Naive thymus-derived CD4-positive, alpha-beta T cell (primary cell): ENCODE measurements at regions not wholly inside any gene's neighbourhood (a gene's known extent, or its start where the extent isn't known, plus 50 kb on each side); places are given as distances from the start of the nearest gene placed in this dataset.
A peak's percentile ranks its signal among the peaks of the same experiment; 100 is the strongest.

ENCODE experiments used
- ATAC-seq: fragments of 150-1000 bp; cut with Tn5 transposase; 2 replicates; pipeline ENCODE4 v1.10.0; 2021; ENCODE audit warnings: mild to moderate bottlenecking, moderate library complexity
- CTCF ChIA-PET: fragments of 350-600 bp; sonication (Branson Sonifier 250); formaldehyde crosslinking; loops from one replicate; lab custom pipeline; 2021; ENCODE audit warnings: antibody characterized with exemption; lab: Charles Lee
- POLR2A ChIA-PET: fragments of 350-600 bp; sonication (Branson Sonifier 250); formaldehyde crosslinking; loops from one replicate; lab custom pipeline; 2021; ENCODE audit warnings: antibody characterized with exemption, inconsistent platforms; lab: Charles Lee
- DNase-seq, 9 donors: peaks; one replicate each; pipeline versions ENCODE4 v3.0.0 to v3.0.0-alpha.2; 2020 to 2022; ENCODE audit warnings: mixed read lengths in 1 of 9
- H3K27ac ChIP-seq: one replicate; pipeline ENCODE4 v1.7.0; 2013; ENCODE audit warnings: mild to moderate bottlenecking, low read depth, low read length, moderate library complexity
- H3K27me3 ChIP-seq, 2 donors: one replicate each; pipeline ENCODE4 v1.7.0; 2013; ENCODE audit warnings: low read length in 2 of 2, mild to moderate bottlenecking in 2 of 2, moderate library complexity in 2 of 2; ENCODE audit not compliant: control insufficient read depth in 2 of 2, insufficient read depth in 2 of 2
- H3K36me3 ChIP-seq, 3 experiments: 1 replicate in 2 of 3; 2 replicates in 1 of 3; pipeline ENCODE4 v1.7.0; 2013; ENCODE audit warnings: low read length in 3 of 3, mild to moderate bottlenecking in 3 of 3, moderate library complexity in 1 of 3; ENCODE audit not compliant: insufficient read depth in 3 of 3, control insufficient read depth in 2 of 3
- H3K4me1 ChIP-seq, 2 donors: one replicate each; pipeline ENCODE4 v1.7.0; 2013; ENCODE audit warnings: low read length in 2 of 2, mild to moderate bottlenecking in 2 of 2, moderate library complexity in 1 of 2; ENCODE audit not compliant: control insufficient read depth in 2 of 2, insufficient read depth in 2 of 2
- H3K4me3 ChIP-seq: 2 replicates; pipeline ENCODE4 v1.7.0; 2013; ENCODE audit warnings: mild to moderate bottlenecking, low read length
- H3K9me3 ChIP-seq, 3 experiments: 1 replicate in 2 of 3; 2 replicates in 1 of 3; pipeline ENCODE4 v1.7.0; 2013; ENCODE audit warnings: low read length in 3 of 3; ENCODE audit not compliant: control insufficient read depth in 2 of 3
- H3K27ac Mint-ChIP-seq, 9 donors: one replicate each; pipeline ENCODE4 v1.8.0; 2020 to 2022; ENCODE audit warnings: mixed read lengths in 9 of 9, mild to moderate bottlenecking in 8 of 9, moderate library complexity in 5 of 9, inconsistent platforms in 2 of 9
- H3K27me3 Mint-ChIP-seq, 5 donors: one replicate each; pipeline ENCODE4 v1.8.0; 2021 to 2022; ENCODE audit warnings: mixed read lengths in 5 of 5, mild to moderate bottlenecking in 1 of 5
- H3K36me3 Mint-ChIP-seq, 5 donors: one replicate each; pipeline ENCODE4 v1.8.0; 2020 to 2022; ENCODE audit warnings: mixed read lengths in 5 of 5, mild to moderate bottlenecking in 3 of 5, inconsistent platforms in 1 of 5
- H3K4me1 Mint-ChIP-seq, 7 donors: one replicate each; pipeline ENCODE4 v1.8.0; 2020 to 2022; ENCODE audit warnings: mixed read lengths in 7 of 7, mild to moderate bottlenecking in 3 of 7, inconsistent platforms in 1 of 7
- H3K4me3 Mint-ChIP-seq, 10 donors: one replicate each; pipeline ENCODE4 v1.8.0; 2020 to 2022; ENCODE audit warnings: mild to moderate bottlenecking in 10 of 10, mixed read lengths in 10 of 10, moderate library complexity in 6 of 10, inconsistent platforms in 2 of 10
- H3K9me3 Mint-ChIP-seq, 11 donors: one replicate each; pipeline ENCODE4 v1.8.0; 2020 to 2022; ENCODE audit warnings: mixed read lengths in 11 of 11, mild to moderate bottlenecking in 4 of 11, inconsistent platforms in 1 of 11, moderate library complexity in 1 of 11
- intact Hi-C, 2 donors: fragments of 100-400 bp; cut with micrococcal nuclease; formaldehyde crosslinking; loops; one replicate each; pipeline ENCODE4 v1.15.1; 2023

- H3K36me3 ChIP-seq: no peaks in the 10 kb centered on the region
- no peak overlapping the region for H3K4me3 Mint-ChIP-seq
- ATAC-seq (no peak), DNase-seq (no peak)
- peaks cover 0 to 3% (median 0%) of the 10 kb centered on the region in 7 donors for H3K4me1 Mint-ChIP-seq
- no peaks in the 10 kb centered on the region for H3K9me3 ChIP-seq
- no peaks in the 10 kb centered on the region for H3K36me3 Mint-ChIP-seq
- POLR2A ChIA-PET: no interaction called here
- intact Hi-C loops: no loop called here
- peaks cover 0 to 1% (median 0%) of the 10 kb centered on the region in 11 donors for H3K9me3 Mint-ChIP-seq
- no peaks in the 10 kb centered on the region for H3K4me1 ChIP-seq
- no peak overlapping the region for H3K27ac ChIP-seq
- peaks cover 10 to 35% (median 27%) of the 10 kb centered on the region in 5 donors for H3K27me3 Mint-ChIP-seq
- H3K27me3 ChIP-seq: no peaks in the 10 kb centered on the region
- no peak overlapping the region for H3K4me3 ChIP-seq
- H3K27ac Mint-ChIP-seq: peak overlapping the region in 1 of 9 donors; percentile 71
- CTCF ChIA-PET: interaction anchor here (1.2 kb wide), 1 partner anchor 47 kb away, joined by 4 read pairs; no protein-coding TSS in a partner anchor
Observed at GRCh38 chr1:112322018-112322417, 74.0 kb upstream of the CTTNBP2NL start.

DNA sequence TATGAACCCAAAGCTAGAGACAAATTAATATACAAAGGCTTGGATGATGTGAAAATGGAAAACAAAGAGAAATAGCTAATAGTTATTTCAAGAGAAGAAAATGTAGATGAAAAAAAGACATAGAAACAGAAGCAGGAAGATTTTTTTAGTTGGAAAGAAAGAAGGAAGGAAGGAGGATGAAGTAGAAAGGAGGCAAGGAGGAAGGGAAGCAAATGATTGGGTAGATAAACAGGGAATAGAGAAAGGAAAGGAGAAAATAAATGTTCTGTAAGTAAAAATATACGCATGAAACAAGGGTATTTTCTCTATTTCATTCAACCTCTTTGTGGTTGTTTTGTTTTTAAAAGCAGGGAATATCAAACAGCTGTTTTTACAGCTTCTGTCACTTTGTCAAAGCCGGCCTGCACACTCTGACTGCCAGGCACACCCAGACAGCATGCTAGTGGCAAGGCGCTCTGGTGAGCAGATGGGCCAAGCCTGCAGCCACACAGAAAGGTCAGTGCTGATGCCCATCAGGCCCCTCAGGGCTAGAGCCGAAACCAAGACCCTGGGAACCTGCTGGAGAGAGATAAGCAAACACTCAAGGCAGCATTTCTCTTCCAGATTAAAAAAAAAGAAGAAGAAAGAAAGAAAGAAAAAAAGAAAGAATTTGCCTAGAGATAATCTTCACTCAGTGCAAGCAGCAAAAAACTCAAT lies 72.9 kb upstream of the CTTNBP2NL start:
- Mint-ChIP-seq H3K4me1 (peaks cover 0 to 3% (median 0%) of the 10 kb centered on the region in 7 donors), H3K9me3 (peaks cover 0 to 1% (median 0%) of the 10 kb centered on the region in 11 donors), H3K4me3 (no peak overlapping the region), H3K36me3 (no peaks in the 10 kb centered on the region), H3K27me3 (peaks cover 10 to 35% (median 31%) of the 10 kb centered on the region in 5 donors), H3K27ac (no peak overlapping the region)
- no peak overlapping the region for H3K27ac ChIP-seq
- ChIA-PET POLR2A (no interaction called here), CTCF (interaction anchor here (0.9 to 1.2 kb wide), 2 partner anchors 46 to 67 kb away, joined by 3 to 4 read pairs; no protein-coding TSS in a partner anchor)
- ATAC-seq (no peak), DNase-seq (no peak)
- intact Hi-C loops: no loop called here
- no peaks in the 10 kb centered on the region for H3K27me3 ChIP-seq
- no peak overlapping the region for H3K4me3 ChIP-seq
- no peaks in the 10 kb centered on the region for H3K36me3 ChIP-seq
- H3K9me3 ChIP-seq: no peaks in the 10 kb centered on the region
- no peaks in the 10 kb centered on the region for H3K4me1 ChIP-seq

- CTCF ChIA-PET: no interaction called here
- no peaks in the 10 kb centered on the region for H3K4me1 Mint-ChIP-seq
Observed at GRCh38 chr1:112325504-112325903, 70.5 kb upstream of the CTTNBP2NL start.

GRCh38 chr1:112328600-112328999 lies 67.4 kb upstream of the CTTNBP2NL start:
- CTCF ChIA-PET: no interaction called here

More at GRCh38 chr1:112325504-112325903, 70.5 kb upstream of the CTTNBP2NL start:
- DNase-seq (no peak), ATAC-seq (no peak)
- Histone ChIP-seq H3K27ac (no peak overlapping the region), H3K4me1 (no peaks in the 10 kb centered on the region), H3K36me3 (no peaks in the 10 kb centered on the region), H3K27me3 (no peaks in the 10 kb centered on the region), H3K9me3 (no peaks in the 10 kb centered on the region), H3K4me3 (no peak overlapping the region)
- no peaks in the 10 kb centered on the region for H3K36me3 Mint-ChIP-seq
- intact Hi-C loops: no loop called here
- no peak overlapping the region for H3K4me3 Mint-ChIP-seq
- POLR2A ChIA-PET: no interaction called here
- peaks cover 10 to 43% (median 32%) of the 10 kb centered on the region in 5 donors for H3K27me3 Mint-ChIP-seq
- peaks cover 0 to 1% (median 0%) of the 10 kb centered on the region in 11 donors for H3K9me3 Mint-ChIP-seq
- no peak overlapping the region for H3K27ac Mint-ChIP-seq

GRCh38 chr1:112332176-112333150 lies 63.6 kb upstream of the CTTNBP2NL start:
- Histone ChIP-seq H3K4me3 (no peak overlapping the region), H3K4me1 (no peaks in the 10 kb centered on the region), H3K36me3 (no peaks in the 10 kb centered on the region), H3K9me3 (no peaks in the 10 kb centered on the region), H3K27ac (no peak overlapping the region), H3K27me3 (no peaks in the 10 kb centered on the region)
- no peaks in the 10 kb centered on the region for H3K9me3 Mint-ChIP-seq
- H3K4me1 Mint-ChIP-seq: peaks cover 6 to 9% (median 7%) of the 10 kb centered on the region in 7 donors
- no peak overlapping the region for H3K4me3 Mint-ChIP-seq
- no peaks in the 10 kb centered on the region for H3K36me3 Mint-ChIP-seq
- H3K27ac Mint-ChIP-seq: no peak overlapping the region
- ATAC-seq (no peak), DNase-seq (no peak)
- ChIA-PET CTCF (no interaction called here), POLR2A (no interaction called here)
- peaks cover 15 to 43% (median 29%) of the 10 kb centered on the region in 5 donors for H3K27me3 Mint-ChIP-seq
- intact Hi-C loops: no loop called here

More at GRCh38 chr1:112328600-112328999, 67.4 kb upstream of the CTTNBP2NL start:
- Mint-ChIP-seq H3K4me3 (no peak overlapping the region), H3K9me3 (peaks cover 0 to 1% (median 0%) of the 10 kb centered on the region in 11 donors), H3K4me1 (no peaks in the 10 kb centered on the region), H3K27me3 (peaks cover 9 to 37% (median 32%) of the 10 kb centered on the region in 5 donors), H3K27ac (no peak overlapping the region), H3K36me3 (no peaks in the 10 kb centered on the region)
- Histone ChIP-seq H3K27ac (no peak overlapping the region), H3K4me1 (no peaks in the 10 kb centered on the region), H3K4me3 (no peak overlapping the region), H3K9me3 (no peaks in the 10 kb centered on the region), H3K36me3 (no peaks in the 10 kb centered on the region), H3K27me3 (no peaks in the 10 kb centered on the region)
- DNase-seq (no peak), ATAC-seq (no peak)
- POLR2A ChIA-PET: no interaction called here
- intact Hi-C loops: no loop called here

- ATAC-seq (no peak), DNase-seq (no peak)
- intact Hi-C loops: no loop called here
- Histone ChIP-seq H3K9me3 (no peaks in the 10 kb centered on the region), H3K4me3 (no peak overlapping the region), H3K27me3 (no peaks in the 10 kb centered on the region), H3K4me1 (no peaks in the 10 kb centered on the region), H3K27ac (no peak overlapping the region), H3K36me3 (no peaks in the 10 kb centered on the region)
- ChIA-PET CTCF (no interaction called here), POLR2A (no interaction called here)
- peaks cover 6 to 9% (median 7%) of the 10 kb centered on the region in 7 donors for H3K4me1 Mint-ChIP-seq
- no peak overlapping the region for H3K4me3 Mint-ChIP-seq
- H3K27ac Mint-ChIP-seq: no peak overlapping the region
- peaks cover 0 to 4% (median 0%) of the 10 kb centered on the region in 11 donors for H3K9me3 Mint-ChIP-seq
- H3K27me3 Mint-ChIP-seq: peaks cover 19 to 49% (median 26%) of the 10 kb centered on the region in 5 donors
- no peaks in the 10 kb centered on the region for H3K36me3 Mint-ChIP-seq
Observed at GRCh38 chr1:112335351-112335750, 60.7 kb upstream of the CTTNBP2NL start.
